GM19463 (cell line): ENCODE measurements at regions not wholly inside any gene's neighbourhood (a gene's known extent, or its start where the extent isn't known, plus 50 kb on each side); places are given as distances from the start of the nearest gene placed in this dataset.
"Not testable (repeated sequence)": the region's sequence is repeated elsewhere in the genome, so short reads cannot be mapped to it uniquely, and the experiment has no call there.

ENCODE experiments used
- ATAC-seq: cut with Tn5 transposase; IDR thresholded peaks from one replicate; pipeline ENCODE4 v1.9.1; 2021; ENCODE audit warnings: mild to moderate bottlenecking, moderate library complexity; ENCODE audit not compliant: unreplicated experiment

DNA sequence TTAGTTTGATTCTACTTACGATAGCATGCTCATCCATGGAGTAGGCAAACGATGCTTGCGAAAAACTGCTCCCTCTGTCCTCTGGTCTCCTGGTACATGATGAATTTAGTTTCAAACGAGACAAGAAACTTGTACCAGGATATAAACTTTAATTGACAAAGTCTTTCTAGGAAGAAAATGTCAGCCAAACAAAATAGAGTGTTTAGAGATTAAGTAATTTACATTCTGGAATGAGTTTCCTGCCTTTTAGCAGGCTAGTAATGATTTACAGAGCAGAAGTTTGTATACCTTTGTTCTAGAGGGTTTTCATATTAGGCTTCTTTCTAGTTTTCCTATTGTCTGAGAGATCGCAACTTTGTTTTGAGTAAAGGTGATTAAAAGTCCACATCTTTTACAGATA lies 206.9 kb downstream of the RPL10L start:
- no peak for ATAC-seq

DNA sequence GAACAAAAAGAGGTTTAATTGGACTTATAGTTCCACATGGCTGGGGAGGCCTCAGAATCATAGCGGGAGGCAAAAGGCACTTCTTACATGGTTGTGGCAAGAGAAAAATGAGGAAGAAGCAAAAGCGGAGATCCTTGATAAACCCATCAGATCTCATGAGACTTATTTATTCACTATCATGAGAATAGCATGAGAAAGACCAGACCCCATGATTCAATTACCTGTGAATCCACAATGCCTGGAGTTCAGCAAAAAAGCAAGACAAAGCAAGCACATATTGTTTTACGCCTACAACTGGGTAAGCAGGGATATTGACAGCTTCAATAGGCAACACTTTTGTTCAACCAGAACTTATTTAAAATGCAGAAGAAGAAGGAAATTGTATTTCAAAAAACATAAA lies 218.2 kb downstream of the RPL10L start:
- no peak for ATAC-seq

DNA sequence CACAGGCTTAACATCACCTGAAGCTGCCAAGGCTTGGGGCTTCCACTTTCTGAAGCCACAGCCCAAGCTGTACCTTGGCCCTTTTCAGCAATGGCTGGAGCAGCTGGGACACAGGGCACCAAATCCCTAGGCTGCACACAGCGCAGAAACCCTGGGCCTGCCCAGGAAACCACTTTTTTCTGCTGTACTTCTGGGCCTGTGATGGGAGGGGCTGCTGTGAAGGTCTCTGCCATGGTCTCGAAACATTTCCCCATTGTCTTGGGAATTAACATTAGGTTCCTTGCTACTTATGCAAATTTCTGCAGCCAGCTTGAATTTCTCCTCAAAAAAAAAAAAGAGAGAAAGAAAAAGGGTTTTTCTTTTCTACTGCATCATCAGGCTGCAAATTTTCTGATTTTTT lies 219.1 kb downstream of the RPL10L start:
- ATAC-seq, result no peak

DNA sequence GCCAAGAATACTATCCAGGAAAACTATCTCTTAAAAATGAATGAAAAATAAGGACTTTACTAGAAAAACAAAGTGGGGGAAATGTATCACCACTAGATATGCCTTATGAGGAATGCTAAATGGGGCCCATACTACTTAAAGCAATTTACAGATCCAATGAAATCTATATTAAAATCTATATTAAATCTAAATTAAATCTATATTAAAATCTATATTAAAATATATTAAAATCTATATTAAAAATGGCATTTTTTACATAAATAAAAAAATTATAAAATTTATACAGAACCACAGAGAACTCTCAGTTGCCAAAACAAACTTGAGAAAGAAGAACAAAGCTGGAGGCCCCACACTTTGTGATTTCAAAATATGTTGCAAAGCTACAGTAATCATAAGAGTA lies 234.5 kb downstream of the RPL10L start:
- ATAC-seq, result no peak

DNA sequence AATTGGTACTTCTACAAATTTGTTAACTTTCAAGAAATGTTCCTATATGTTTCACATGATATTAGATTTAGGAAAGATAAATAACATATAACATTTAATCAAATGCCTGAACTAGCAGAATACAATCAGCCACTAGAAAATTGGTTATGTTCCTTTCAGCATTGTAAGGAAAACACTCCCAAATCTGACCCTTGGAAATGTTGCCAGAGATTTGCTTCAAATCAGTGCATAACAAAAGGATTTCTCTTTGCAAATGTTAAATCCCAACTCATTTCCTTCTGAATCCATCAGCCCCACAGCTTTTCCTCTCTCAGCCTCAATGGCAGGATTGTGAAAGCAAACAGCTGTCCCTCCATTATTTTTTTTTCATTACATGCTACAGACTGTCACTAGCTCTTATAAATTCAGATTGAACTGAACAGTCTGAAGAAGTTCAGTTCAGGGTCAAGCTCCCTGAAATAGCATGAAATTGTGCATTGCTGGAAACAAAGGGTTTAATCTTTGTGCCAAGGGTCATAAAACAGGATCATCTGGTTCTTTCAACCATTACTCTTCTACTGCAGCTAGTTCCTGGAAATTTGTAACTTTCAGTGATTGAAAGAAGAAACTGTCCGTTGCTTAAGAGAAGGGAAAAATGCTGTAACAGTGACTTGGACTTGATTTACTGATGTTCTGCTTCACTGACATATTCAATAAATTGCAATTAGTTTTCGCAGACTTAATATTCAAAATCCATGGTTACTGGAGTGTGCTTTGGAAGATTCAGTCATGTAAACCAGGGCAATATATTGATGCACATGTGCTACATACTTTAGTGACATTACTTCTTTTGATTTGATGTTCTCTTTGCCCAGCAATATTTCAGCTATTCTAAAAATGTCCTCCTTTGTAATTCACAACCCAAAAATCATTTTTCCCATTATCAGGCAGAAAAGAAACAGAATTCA lies 246.4 kb downstream of the RPL10L start:
- no peak for ATAC-seq

DNA sequence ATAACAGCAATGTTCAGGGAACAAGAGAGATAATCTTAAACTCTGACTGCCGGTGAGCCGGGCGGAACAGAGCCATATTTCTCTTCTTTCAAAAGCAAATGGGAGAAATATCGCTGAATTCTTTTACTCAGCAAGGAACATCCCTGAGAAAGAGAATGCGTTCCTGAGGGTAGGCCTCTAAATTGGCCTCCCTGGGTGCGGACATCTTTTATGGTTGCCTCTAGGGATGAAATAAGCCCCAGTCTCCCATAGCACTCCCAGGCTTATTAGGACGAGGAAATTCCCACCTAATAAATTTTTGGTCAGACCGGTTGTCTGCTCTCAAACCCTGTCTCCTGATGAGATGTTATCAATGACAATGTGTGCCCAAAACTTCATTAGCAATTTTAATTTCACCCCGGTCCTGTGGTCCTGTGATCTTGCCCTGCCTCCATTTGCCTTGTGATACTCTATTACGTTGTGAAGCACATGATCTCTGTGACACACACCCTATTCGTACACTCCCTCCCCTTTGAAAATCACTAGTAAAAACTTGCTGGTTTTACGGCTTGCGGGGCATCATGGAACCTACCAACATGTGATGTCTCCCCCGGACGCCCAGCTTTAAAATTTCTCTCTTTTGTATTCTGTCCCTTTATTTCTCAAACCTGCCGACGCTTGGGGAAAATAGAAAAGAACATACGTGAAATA lies 249.4 kb downstream of the RPL10L start:
- not testable (repeated sequence) for ATAC-seq

DNA sequence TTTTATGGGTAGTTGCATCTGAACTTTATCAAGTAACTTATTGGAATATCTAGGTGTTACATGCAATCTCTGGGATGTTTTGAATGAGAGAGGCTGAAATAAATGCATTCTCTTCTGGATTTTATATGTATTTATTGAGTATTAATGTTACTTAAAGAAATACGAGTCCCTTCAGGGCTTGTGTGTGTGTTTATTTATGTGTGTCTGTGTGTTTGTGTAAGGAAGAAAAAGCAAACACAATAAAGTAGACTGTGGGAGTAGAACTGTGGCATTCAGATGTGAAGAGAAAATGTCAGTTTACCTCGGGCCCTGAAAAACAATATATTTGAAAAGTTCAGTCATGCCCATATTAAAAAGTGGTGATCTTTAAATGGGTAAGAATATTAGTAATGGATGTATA lies 250.5 kb downstream of the RPL10L start:
- ATAC-seq, result no peak

DNA sequence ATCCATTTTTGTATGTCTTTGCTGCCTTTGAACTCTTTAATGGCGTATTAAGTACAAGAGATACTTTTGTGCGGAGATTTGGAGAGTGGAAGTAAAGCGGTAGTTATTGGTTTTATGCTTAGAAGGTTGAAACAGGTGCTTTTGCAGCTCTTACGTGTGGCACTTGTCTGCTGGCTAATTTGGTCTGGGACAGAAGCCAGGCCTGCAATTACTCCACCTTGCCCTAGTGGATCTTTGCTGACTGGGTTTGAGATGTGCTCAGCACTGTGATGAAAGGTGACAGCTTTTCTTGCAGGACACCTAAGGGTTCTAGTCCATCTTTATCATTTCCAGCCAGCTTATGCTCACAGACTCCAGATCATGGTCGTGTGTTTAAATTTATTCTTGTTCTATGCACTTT lies 252.5 kb downstream of the RPL10L start:
- no peak for ATAC-seq

DNA sequence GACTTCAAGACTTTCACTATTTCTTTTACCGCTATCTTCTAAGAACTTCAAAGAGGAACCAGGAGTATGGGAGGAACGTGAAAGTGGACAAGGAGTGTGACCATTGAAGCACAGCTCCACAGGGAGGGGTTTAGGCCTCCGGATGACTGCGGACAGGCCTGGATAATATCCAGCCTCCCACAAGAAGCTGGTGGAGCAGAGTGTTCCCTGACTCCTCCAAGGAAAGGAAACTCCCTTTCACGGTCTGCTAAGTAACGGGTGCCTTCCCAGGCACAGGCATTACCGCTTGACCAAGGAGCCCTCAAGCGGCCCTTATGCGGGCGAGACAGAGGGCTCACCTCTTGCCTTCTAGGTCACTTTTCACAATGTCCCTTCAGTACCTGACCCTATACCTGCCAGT lies 267.0 kb downstream of the RPL10L start:
- ATAC-seq, result no peak

DNA sequence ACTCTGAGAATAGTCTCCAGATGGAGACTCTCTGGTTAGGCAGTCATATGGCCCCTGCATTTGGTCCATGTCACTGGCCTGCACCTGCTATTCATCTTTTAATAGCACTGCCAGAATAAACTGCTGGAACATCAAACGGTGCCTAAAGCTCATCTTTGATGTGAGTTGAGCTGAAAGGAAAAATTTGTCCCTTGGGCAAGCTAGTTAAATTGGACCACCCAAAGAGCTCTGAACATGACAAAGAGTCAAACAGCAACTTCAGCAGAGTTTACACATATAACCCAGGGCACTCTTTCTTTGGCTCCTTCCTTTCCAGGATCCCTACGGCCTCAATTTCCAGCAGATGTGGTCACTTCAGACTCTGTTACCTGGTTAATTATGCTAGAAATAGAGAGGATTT lies 269.9 kb downstream of the RPL10L start:
- ATAC-seq, result no peak

DNA sequence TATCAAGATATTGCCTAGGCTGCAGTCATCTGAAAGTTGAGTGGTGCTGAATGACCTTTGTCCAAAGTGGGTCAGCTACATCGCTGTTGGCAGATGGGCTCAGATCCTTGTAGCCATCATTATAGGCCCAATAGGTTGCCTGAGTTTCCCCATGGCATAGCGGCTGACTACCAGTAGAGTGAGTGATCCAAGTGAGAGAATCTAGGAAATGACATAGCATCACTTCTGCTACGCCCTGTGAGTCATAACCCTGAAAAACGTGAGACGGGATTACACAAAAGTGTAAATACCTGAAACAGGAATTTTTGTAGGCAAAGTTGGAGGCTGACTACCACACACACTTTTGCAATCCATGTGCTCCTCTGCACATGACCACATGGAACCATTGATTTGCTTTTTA lies 273.3 kb downstream of the RPL10L start:
- no peak for ATAC-seq

DNA sequence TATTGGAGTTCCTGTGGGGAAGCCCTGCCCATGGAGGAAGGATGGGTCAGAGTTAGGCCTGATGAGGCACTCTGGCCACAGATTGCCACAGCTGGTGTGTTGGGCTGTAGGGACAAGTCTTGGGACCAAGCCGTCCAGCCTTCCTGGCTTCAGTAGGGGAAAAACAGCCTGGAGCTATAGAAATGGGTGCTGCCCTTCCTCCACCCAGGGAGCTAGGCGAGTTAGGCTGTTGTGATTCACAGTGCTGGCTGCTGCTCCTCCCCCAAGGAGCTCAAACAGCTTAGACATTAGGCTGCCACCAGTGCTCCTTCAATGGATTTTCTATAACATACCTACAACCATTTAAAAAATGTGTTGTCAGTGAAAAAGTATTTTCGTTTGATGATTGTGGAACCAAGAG lies 274.3 kb downstream of the RPL10L start:
- no peak for ATAC-seq

DNA sequence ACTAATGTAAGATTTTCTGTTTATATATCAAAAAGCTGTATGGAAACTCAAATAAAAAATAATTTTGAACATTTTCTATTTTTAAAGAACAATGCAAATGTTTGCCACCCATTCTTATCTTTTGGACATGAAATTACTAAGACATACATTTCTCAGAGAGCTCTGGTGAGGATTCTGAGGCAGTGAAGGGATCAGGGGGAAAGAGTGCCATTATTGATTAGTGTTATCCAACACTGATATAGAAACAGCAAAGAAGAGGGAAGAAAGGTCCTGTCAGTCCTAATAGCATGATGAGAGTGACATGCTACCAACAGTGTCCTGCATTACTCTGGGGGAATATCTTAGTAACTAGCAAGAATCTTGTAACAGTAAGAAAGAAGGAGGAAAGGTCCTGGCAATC lies 282.2 kb downstream of the RPL10L start:
- no peak for ATAC-seq

DNA sequence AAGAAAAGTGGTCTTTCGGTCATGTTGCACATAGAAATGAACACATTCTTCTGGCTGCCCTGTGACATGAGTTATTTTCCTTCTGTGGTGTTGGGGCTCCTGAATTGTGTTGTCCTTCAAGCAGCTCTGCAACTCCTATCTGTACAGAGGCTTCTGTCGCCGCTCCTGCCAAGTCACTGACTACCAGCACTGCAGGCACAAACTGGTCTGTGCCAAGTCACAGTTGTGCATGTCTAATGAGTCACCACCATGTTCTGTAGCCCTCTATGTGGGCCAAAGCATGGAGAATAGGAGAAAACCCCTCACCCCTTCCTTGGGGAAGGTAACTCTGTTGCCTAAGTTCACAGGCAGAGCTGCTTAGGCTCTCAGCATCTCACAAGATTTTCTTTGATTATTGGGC lies 283.3 kb downstream of the RPL10L start:
- ATAC-seq, result no peak

DNA sequence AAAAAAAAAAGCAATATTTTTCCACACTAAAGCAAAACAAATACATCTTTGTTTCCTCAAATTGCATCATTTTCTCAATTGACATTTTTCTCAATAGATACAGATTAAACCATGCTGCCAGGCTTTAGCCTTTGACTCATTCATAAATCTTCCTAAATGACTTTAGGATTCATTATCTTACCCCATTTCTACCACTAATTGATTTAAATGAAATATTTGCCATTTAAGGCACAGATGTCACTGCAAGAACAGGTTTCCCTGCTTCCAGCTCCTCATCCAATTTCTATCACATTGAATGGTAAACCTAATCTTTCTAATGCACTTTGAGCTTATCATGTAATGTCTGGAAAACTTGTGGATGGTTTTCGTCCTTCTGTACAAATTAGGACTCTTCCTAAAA lies 298.7 kb downstream of the RPL10L start:
- no peak for ATAC-seq

DNA sequence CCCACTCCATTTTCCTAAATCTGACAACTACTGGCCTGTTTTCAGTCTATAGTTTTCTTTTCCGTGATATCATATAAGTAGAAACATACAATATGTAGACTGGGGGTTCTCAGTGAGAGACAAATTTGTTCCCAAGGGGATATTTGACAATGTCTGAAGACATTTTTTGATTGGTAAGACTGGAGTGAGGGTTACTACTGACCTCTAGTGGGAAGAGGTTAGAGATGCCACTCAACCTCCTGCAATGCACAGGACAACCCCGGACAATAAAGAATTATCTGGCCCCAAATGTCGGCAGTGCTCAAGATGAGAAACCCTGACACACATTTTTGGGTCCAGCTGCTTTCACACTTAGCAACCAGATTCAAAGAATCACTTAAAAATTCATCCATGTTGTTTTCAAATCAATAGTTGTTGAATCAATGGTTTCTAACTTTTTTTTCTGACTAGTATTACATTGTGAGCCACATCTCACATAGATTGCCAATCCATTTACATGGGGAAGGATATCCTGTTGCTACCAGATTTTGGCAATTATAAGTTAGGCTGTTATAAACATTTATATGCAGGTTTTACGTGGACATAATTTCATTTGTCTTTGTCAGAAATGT lies 307.1 kb downstream of the RPL10L start:
- peak; percentile 81 for ATAC-seq

DNA sequence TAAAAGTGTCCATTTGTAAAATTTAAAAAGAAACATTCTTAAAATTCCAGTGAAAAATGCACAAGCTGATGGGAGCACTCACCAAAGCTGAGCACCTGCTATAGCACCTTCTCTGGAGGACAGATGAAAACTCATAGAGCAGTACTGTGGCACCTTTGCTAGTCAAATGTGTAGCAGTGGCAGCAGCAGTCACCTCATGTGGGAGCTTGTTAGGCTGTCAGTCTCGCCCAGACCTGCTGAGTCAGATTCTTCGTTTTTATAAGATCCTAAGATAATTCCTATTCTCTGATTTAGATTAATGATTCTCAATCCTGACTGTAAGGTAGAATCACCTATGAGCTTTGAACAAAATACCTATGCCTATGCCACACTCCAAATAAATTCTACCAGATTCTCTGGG lies 325.8 kb downstream of the RPL10L start:
- ATAC-seq, result no peak

DNA sequence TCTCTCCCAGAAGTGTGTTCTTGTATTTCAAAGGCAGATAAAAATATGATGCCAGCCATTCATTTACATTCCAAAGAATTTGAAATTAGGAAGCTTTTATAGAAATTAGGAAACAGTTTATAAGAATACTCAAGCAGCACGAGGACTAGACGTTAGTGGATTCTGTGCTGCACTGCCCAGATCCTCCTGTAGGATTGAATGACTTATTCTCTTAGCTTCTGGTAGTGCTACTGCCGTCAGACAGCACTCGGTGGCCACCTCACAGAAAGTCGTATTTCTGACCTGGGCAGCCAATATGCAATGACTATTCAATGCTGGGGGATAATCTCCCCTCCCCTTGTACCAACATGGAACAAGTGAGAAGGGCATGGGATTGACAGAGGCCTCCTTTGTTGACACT lies 326.4 kb downstream of the RPL10L start:
- no peak for ATAC-seq

DNA sequence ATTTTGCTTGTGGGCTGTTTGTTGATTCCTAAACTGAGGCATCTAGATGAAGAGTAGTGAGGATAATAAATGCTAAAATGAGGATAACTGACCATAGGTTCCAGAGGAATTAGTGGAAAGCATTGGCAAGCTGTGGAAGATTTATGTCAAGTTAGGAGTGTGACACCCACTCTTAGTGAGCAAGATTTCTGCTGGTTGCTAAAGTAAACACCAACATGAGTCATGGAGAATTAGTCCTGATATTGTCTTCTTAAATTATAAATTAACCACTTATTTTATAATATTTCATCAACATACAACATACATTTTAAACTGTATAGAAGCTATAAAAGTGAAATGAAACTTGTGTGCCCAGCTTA lies 328.2 kb downstream of the RPL10L start:
- ATAC-seq, result no peak

DNA sequence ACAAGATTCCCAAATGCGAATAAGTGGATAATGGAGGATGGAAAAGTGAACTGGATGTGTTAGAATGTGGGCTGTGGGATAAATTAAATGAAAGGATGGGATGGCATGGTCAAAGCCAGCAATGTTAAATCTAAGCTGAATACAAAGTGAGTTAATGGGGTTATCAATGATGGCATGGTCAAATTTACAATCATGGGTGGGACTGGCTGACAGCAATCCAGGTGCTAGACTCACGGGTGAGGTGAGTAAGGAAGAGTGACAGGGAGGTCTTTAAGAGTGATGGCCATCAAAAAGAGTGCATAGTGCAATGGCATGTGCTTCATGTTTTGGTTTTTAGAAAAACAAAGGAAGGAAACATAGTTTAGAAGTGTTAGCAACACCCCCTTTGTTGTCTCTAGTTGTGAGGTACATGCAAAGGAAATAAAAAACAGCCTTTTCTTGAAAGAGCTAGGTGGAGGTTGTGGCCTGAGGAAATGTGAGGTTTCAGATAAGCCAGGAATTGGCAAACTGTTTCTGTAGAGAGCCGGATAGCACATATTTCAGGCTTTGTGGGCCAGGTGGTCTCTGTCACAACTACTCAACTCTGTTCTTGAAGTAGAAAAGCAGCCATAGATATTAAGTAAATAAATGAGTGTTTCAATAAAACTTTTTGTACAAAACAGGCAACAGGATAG lies 328.7 kb downstream of the RPL10L start:
- ATAC-seq, result no peak

DNA sequence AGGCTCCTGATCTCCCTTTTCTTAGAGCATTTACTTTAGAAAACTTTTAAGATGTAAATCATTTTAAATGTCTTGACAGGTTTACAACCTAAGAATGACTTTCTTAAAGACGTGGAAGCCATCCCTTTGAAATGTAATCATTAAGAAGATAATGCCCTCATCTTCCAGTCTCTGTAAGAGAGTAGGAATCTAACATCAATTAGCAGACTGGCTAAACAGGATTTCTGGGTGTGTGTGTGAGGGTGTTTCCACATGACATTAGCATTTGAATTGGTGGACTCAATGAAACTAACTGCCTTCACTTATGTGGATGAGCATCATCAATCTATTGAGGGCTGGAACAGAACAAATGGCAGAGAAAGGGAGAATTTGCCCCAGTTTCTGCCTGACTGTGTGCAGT lies 329.5 kb downstream of the RPL10L start:
- no peak for ATAC-seq
